ENCODE measurements at regions not wholly inside any gene's neighbourhood (a gene's known extent, or its start where the extent isn't known, plus 50 kb on each side); places are given as distances from the start of the nearest gene placed in this dataset.
A peak's percentile ranks its signal among the peaks of the same experiment; 100 is the strongest.

- DNase-seq (ENCODE audit: low read depth): no peak
- in situ Hi-C loops (cut with HindIII; ENCODE audit: low sequenced_read_pairs): no loop called here
- H3K4me3 ChIP-seq (ENCODE audit: low read depth, low read length): no peak overlapping the region
- TF ChIP-seq, protein P1, sequence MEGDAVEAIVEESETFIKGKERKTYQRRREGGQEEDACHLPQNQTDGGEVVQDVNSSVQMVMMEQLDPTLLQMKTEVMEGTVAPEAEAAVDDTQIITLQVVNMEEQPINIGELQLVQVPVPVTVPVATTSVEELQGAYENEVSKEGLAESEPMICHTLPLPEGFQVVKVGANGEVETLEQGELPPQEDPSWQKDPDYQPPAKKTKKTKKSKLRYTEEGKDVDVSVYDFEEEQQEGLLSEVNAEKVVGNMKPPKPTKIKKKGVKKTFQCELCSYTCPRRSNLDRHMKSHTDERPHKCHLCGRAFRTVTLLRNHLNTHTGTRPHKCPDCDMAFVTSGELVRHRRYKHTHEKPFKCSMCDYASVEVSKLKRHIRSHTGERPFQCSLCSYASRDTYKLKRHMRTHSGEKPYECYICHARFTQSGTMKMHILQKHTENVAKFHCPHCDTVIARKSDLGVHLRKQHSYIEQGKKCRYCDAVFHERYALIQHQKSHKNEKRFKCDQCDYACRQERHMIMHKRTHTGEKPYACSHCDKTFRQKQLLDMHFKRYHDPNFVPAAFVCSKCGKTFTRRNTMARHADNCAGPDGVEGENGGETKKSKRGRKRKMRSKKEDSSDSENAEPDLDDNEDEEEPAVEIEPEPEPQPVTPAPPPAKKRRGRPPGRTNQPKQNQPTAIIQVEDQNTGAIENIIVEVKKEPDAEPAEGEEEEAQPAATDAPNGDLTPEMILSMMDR (IDR thresholded peaks at IDR 0.05; ENCODE audit: low read depth, low read length, missing control alignments): no peak
Observed at GRCh38 chr22:48530666-48531065, 1297.0 kb downstream of the BRD1 start.

DNA sequence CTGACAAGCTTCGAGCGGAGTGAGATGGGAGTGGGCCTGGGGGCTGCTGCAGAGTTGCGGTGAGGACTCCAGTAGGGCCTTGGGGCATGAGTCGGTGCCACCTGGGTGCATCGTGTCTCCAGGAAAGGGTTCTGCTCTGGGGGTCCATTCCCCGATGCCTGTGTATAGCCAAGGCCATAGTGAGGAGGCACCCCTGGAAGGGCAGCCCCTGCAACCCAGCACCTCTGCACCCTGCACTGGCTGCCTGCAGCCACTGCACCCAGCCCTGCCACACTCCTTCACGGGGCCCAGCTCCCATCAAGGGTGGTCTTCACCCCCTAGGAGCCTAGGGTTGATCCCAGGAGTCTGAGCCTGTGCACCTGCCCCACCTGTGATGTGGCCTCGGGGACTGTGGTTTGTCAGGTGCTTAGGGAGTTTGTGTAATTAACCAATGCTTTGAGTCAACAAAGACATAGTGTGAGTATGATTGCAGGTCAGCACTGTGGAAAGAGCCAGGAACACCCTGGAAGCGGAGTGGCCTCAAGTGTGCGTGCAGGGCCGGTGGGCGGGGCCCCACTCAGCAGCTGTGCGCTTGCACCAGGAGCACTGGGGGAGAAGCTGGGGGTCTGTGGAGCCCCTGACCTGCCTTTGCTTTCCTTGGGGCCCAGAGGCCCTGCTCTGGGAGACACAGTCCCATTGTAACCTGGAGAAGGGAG lies 1299.3 kb downstream of the BRD1 start:
- H3K4me3 ChIP-seq (ENCODE audit: low read depth, low read length): no peak overlapping the region
- in situ Hi-C loops (cut with HindIII; ENCODE audit: low sequenced_read_pairs): no loop called here
- TF ChIP-seq, protein P1 (IDR thresholded peaks at IDR 0.05; ENCODE audit: low read depth, low read length, missing control alignments): no peak
- DNase-seq (ENCODE audit: low read depth): no peak

DNA sequence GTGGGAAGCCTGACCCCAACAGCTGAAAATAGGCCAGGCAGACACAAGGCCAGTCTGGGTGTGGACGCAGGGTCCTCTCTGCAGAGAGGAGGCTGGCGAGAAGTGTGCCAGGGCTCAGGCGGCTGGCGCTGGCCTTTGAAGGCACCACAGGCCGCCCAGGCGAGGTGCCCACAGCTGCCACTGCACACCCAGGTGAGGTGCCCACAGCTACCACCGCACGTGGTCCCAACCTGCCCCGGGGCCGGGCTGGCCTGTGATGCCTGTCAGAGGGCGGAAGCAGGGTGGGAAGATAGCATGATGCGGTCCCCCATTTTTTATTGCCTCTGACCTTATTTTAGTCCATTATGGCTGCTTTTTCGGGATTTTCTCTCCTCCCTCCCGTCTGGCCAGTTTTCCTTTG lies 1303.9 kb downstream of the BRD1 start:
- TF ChIP-seq, protein P1 (IDR thresholded peaks at IDR 0.05; ENCODE audit: low read depth, low read length, missing control alignments): no peak
- H3K4me3 ChIP-seq (ENCODE audit: low read depth, low read length): no peak overlapping the region
- DNase-seq (ENCODE audit: low read depth): no peak
- in situ Hi-C loops (cut with HindIII; ENCODE audit: low sequenced_read_pairs): no loop called here

- no peak overlapping the region for H3K4me3 ChIP-seq (ENCODE audit: low read depth, low read length)
- TF ChIP-seq, protein P1 (IDR thresholded peaks at IDR 0.05; ENCODE audit: low read depth, low read length, missing control alignments): no peak
- in situ Hi-C loops (cut with HindIII; ENCODE audit: low sequenced_read_pairs): no loop called here
- DNase-seq (ENCODE audit: low read depth): no peak
Observed at GRCh38 chr22:48523091-48523490, 1304.6 kb downstream of the BRD1 start.

DNA sequence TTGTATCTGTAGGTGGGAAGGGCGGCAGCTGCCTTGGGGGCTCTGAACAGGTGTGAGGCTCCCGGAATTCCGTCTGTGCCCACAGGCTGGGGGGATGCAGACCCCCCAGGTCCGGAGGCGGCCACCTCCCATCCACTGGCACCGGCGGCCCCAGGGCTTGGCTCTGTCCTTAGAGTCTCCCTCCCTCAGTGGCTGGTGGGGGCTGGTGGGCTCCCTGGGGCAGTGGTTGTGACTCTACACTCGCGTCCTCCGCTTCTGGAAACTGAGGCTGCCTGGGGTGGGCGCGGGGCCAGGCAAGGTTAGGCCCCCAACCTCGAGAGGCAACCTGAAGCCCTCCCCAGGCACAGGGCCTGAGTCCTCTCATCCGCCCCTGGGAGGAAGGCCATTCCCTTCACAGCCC lies 1305.4 kb downstream of the BRD1 start:
- in situ Hi-C loops (cut with HindIII; ENCODE audit: low sequenced_read_pairs): no loop called here
- TF ChIP-seq, protein P1 (IDR thresholded peaks at IDR 0.05; ENCODE audit: low read depth, low read length, missing control alignments): no peak
- no peak for DNase-seq (ENCODE audit: low read depth)
- H3K4me3 ChIP-seq (ENCODE audit: low read depth, low read length): no peak overlapping the region

DNA sequence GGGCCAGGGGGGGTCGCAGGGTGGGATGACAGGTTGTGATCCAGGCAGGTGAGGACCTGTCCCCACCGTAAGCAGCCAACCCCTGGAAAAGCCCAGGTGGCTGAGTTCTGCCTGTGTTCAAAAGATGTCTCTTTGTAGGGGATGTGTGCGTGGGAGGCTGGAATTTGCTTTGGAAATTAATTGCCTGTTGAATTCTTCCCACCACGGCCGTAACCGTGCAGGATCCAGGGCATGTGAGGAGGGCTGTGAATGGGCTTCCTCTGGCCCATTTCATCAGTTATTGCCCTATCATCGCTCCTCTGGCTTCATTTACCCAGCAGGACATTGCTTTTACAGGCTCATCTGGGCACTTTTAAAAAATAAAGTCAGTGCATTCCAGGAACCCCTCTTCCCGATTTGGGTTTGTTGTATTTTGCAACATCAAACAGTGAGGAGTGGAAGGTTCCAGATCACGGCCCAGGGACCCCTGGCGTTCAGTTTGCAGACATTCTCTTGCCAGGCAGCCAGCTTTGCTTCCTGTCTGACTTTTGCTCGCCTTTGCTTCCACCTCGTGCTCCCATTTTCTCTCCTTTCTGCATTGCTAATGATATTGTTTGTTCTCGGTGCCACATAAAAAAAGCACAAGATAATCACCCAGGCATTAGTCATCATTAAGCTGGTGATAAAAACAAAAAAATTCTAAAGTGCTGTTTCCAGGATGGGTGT lies 1306.6 kb downstream of the BRD1 start:
- in situ Hi-C loops (cut with HindIII; ENCODE audit: low sequenced_read_pairs): no loop called here
- TF ChIP-seq, protein P1 (IDR thresholded peaks at IDR 0.05; ENCODE audit: low read depth, low read length, missing control alignments): peak; percentile 42

More for the DNA sequence above, 1306.6 kb downstream of the BRD1 start:
- DNase-seq (ENCODE audit: low read depth): no peak
- no peak overlapping the region for H3K4me3 ChIP-seq (ENCODE audit: low read depth, low read length)
